VCaP (cell line): ENCODE measurements at regions not wholly inside any gene's neighbourhood (a gene's known extent, or its start where the extent isn't known, plus 50 kb on each side); places are given as distances from the start of the nearest gene placed in this dataset.

ENCODE experiments used
- H3K27ac ChIP-seq: fragments of 450-650 bp; 2 replicates; pipeline ENCODE4 v1.5.1; 2017
- CTCF ChIP-seq: fragments of 450-650 bp; conservative IDR thresholded peaks from 2 replicates; pipeline ENCODE4 v1.5.1; 2017; ENCODE audit warnings: mild to moderate bottlenecking, moderate library complexity

DNA sequence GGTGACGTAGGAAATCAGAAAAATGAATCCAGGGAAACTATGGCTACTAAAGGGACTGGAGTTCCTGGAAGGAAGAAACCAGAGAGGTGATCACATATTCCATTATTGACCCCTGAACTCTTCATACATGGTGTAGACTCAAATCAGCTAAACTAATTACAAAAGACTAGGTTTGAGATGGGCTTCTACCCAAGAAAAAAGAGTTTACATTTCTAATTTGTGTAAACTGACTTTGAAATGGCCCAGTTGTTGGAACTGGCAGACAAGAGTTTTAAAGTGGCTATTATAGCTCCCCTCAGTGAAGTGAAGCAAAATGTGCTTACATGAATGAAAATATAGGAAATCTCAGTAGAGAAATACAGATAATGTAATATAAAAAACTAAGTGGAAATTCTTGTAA lies 1619.4 kb upstream of the SEL1L start:
- no peak for TF ChIP-seq CTCF

DNA sequence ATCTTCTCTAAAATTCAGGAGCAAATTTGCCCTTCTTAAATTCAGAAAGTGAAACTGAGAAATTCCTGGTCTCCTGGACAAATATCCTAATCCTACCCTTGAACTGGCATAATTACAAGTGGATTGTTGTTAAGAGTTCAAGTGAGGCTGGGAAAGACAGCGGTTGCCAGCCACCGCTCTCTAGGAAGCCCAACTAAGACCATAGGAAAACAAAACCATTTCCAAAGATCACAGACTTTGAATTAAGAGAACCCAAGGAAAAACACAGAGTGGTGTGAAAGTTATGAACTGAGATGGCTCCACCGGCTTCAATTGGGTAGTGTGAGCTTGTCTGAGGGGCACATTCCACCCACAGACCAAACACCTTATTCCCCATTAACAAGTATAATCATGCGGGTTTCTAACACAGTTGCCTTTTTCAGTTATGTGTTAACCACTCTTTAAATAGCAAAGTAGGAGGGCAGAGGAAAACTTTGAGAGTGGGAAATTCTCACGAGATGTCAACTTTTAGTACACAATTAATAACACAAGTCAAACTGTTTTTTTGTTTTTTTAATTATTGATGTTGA lies 1628.8 kb upstream of the SEL1L start:
- no peak overlapping the region for H3K27ac ChIP-seq
- TF ChIP-seq CTCF = no peak

More for the DNA sequence above, 1619.4 kb upstream of the SEL1L start:
- no peak overlapping the region for H3K27ac ChIP-seq

GRCh38 chr14:83163016-83163415 lies 1629.4 kb upstream of the SEL1L start:
- no peak for TF ChIP-seq CTCF
- H3K27ac ChIP-seq = no peak overlapping the region

GRCh38 chr14:83164016-83164415 lies 1630.4 kb upstream of the SEL1L start:
- H3K27ac ChIP-seq = no peak overlapping the region
- TF ChIP-seq CTCF = no peak

DNA sequence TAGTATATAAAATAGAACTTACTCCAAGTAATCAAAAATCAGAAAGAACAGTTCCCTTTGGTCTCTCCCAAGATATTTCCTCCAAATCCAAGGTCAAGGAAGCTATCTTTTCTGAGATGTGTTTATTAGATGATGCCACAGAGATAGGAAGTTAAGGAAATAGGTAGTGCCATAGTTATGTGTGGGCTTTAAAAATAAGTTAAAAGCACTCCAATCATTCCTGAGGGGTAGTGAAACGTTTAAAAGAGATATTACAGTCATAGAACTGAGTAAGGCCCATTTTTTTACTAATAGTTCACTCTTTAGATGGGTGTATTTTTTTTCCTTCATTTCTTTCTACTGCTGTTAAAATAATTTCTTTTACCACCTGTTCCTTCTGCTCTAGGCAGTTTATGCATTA lies 1630.9 kb upstream of the SEL1L start:
- no peak for TF ChIP-seq CTCF
- no peak overlapping the region for H3K27ac ChIP-seq

DNA sequence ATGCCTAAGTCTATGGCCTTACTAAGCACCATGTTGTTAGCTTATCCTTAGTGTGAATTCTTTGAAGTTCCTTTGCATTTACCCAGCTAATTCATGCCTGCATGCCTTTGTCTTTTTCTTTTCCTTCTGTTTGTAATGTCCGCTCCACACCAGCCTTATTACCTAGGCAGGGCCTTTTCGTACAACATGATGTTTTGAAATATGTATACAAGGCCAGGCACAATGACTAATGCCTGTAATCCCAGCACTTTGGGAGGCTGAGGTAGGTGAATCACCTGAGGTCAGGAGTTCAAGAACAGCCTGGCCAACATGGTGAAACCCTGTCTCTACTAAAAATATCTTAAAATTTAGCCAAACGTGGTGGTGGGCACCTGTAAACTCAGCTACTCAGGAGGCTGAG lies 1636.5 kb upstream of the SEL1L start:
- no peak for TF ChIP-seq CTCF
- H3K27ac ChIP-seq = no peak overlapping the region

DNA sequence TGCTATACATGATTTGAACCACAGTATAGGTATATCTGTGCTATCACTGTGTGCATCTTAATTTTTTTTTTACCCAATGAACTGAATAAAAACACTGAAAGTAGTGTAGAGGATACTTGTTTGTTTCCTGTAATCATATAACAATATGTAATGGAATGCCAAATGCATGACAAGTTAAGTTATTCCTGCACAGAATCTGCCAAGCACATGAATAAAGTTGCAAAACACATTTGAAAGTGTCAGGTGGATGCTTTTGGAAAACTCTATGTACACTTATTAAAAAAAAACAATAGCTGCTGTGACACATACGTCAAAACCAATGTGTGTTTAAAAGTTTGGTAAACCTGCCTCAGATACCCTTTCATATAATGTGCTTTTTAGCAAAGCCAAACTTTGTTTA lies 1638.1 kb upstream of the SEL1L start:
- no peak for TF ChIP-seq CTCF
- H3K27ac ChIP-seq = no peak overlapping the region
